HG03575 (cell line): ENCODE measurements at regions not wholly inside any gene's neighbourhood (a gene's known extent, or its start where the extent isn't known, plus 50 kb on each side); places are given as distances from the start of the nearest gene placed in this dataset.
A peak's percentile ranks its signal among the peaks of the same experiment; 100 is the strongest.

Source experiments
- ATAC-seq: cut with Tn5 transposase; IDR thresholded peaks from one replicate; pipeline ENCODE4 v1.9.1; 2021; ENCODE audit not compliant: unreplicated experiment, insufficient number of reproducible peaks, low FRiP score; ENCODE audit errors: extremely low read depth

GRCh38 chr4:11483046-11483445 lies 54.4 kb upstream of the HS3ST1 start:
- no peak for ATAC-seq

GRCh38 chr4:11480683-11481082 lies 52.0 kb upstream of the HS3ST1 start:
- peak; percentile 91 for ATAC-seq
